Tibial artery (tissue), 4 donors: ENCODE measurements at regions not wholly inside any gene's neighbourhood (a gene's known extent, or its start where the extent isn't known, plus 50 kb on each side); places are given as distances from the start of the nearest gene placed in this dataset.

Experiments
- DNase-seq, 2 donors: peaks; one replicate each; pipeline ENCODE4 v3.0.0-alpha.2; 2019
- H3K27ac ChIP-seq, 2 donors: fragments of 200-600 bp; sonication (generic) in 1 of 2; 1 replicate in 1 of 2; 2 replicates in 1 of 2; pipeline ENCODE4 v1.5.1; 2018 to 2019; ENCODE audit warnings: mild to moderate bottlenecking in 1 of 2
- H3K27me3 ChIP-seq, 2 donors: fragments of 200-600 bp; sonication (generic) in 1 of 2; one replicate each; pipeline versions ENCODE4 v1.5.1 to v1.6.0; 2016 to 2019
- H3K36me3 ChIP-seq, 3 donors: fragments of 200-600 bp; sonication (generic) in 2 of 3; one replicate each; pipeline ENCODE4 v1.5.1; 2016 to 2019; ENCODE audit warnings: mild to moderate bottlenecking in 2 of 3
- H3K4me1 ChIP-seq, 4 donors: fragments of 200-600 bp; sonication (generic) in 2 of 4; 1 replicate in 3 of 4; 2 replicates in 1 of 4; pipeline ENCODE4 v1.5.1; 2016 to 2019
- H3K4me3 ChIP-seq, 2 donors: fragments of 200-600 bp; sonication (generic) in 1 of 2; 1 replicate in 1 of 2; 2 replicates in 1 of 2; pipeline ENCODE4 v1.5.1; 2018 to 2019; ENCODE audit warnings: mild to moderate bottlenecking in 2 of 2
- H3K9me3 ChIP-seq, 3 donors: fragments of 200-600 bp; sonication (generic) in 1 of 3; one replicate each; pipeline ENCODE4 v1.5.1; 2016 to 2019
- intact Hi-C: fragments of 100-400 bp; cut with DNase I; formaldehyde crosslinking; loops from one replicate; pipeline ENCODE4 v1.15.0; 2023; ENCODE audit warnings: low total_unique reads
- TF ChIP-seq, protein P1 (sequence below), 2 experiments: fragments of 200-600 bp in 1 of 2; fragments of 450-650 bp in 1 of 2; IDR thresholded peaks; one replicate each; pipeline ENCODE4 v1.5.1; 2017 to 2019; ENCODE audit warnings: antibody characterized with exemption in 2 of 2, mild to moderate bottlenecking in 1 of 2, moderate library complexity in 1 of 2

DNA sequence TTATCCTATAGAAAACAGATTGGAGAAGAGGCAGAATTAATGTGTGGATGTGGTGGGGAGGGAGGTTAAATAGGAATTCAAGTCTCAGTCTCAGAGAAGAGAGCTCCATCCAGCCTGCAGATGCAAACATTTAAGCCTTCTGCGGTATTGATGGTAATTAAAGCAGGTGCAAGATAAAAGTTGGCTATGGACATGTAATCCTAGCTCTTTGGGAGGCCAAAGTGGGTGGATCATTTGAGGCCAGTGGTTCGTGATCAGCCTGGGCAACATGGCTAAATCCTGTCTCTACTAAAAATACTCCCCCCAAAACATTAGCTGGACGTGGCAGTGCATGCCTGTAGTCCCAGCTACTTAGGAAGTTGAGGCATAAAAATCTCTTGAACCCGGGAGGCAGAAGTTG, 332.7 kb downstream of the PABPC4L start:
- Histone ChIP-seq H3K4me1 (no peaks in the 10 kb centered on the region), H3K27me3 (no peaks in the 10 kb centered on the region), H3K9me3 (no peaks in the 10 kb centered on the region), H3K27ac (no peak overlapping the region), H3K4me3 (no peak overlapping the region), H3K36me3 (no peaks in the 10 kb centered on the region)
- intact Hi-C loops: no loop called here
- TF ChIP-seq, protein P1, sequence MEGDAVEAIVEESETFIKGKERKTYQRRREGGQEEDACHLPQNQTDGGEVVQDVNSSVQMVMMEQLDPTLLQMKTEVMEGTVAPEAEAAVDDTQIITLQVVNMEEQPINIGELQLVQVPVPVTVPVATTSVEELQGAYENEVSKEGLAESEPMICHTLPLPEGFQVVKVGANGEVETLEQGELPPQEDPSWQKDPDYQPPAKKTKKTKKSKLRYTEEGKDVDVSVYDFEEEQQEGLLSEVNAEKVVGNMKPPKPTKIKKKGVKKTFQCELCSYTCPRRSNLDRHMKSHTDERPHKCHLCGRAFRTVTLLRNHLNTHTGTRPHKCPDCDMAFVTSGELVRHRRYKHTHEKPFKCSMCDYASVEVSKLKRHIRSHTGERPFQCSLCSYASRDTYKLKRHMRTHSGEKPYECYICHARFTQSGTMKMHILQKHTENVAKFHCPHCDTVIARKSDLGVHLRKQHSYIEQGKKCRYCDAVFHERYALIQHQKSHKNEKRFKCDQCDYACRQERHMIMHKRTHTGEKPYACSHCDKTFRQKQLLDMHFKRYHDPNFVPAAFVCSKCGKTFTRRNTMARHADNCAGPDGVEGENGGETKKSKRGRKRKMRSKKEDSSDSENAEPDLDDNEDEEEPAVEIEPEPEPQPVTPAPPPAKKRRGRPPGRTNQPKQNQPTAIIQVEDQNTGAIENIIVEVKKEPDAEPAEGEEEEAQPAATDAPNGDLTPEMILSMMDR (IDR thresholded peaks at IDR 0.05): no peak
- DNase-seq: no peak

GRCh38 chr4:133866328-133866699, 335.3 kb downstream of the PABPC4L start:
- Histone ChIP-seq H3K4me1 (no peaks in the 10 kb centered on the region), H3K36me3 (no peaks in the 10 kb centered on the region), H3K27me3 (no peaks in the 10 kb centered on the region), H3K4me3 (no peak overlapping the region), H3K27ac (no peak overlapping the region), H3K9me3 (no peaks in the 10 kb centered on the region)
- TF ChIP-seq, protein P1 (IDR thresholded peaks at IDR 0.05): no peak
- intact Hi-C loops: no loop called here
- no peak for DNase-seq

- H3K4me3 ChIP-seq: no peak overlapping the region
- H3K27ac ChIP-seq: no peak overlapping the region
- no peaks in the 10 kb centered on the region for H3K36me3 ChIP-seq
- no peaks in the 10 kb centered on the region for H3K9me3 ChIP-seq
- TF ChIP-seq, protein P1 (IDR thresholded peaks at IDR 0.05): no peak
- intact Hi-C loops: no loop called here
- H3K4me1 ChIP-seq: no peaks in the 10 kb centered on the region
- no peaks in the 10 kb centered on the region for H3K27me3 ChIP-seq
- no peak for DNase-seq
Observed at GRCh38 chr4:133865612-133866327, 335.8 kb downstream of the PABPC4L start.

GRCh38 chr4:133863153-133863552, 338.4 kb downstream of the PABPC4L start:
- Histone ChIP-seq H3K27ac (no peak overlapping the region), H3K36me3 (no peaks in the 10 kb centered on the region), H3K9me3 (no peaks in the 10 kb centered on the region), H3K4me1 (no peaks in the 10 kb centered on the region), H3K4me3 (no peak overlapping the region), H3K27me3 (no peaks in the 10 kb centered on the region)
- intact Hi-C loops: no loop called here
- DNase-seq: no peak
- TF ChIP-seq, protein P1 (IDR thresholded peaks at IDR 0.05): no peak

GRCh38 chr4:133856731-133857355, 344.7 kb downstream of the PABPC4L start:
- Histone ChIP-seq H3K36me3 (no peaks in the 10 kb centered on the region), H3K4me3 (no peak overlapping the region), H3K27ac (no peak overlapping the region), H3K9me3 (no peaks in the 10 kb centered on the region), H3K4me1 (no peaks in the 10 kb centered on the region), H3K27me3 (no peaks in the 10 kb centered on the region)
- TF ChIP-seq, protein P1 (IDR thresholded peaks at IDR 0.05): no peak
- intact Hi-C loops: no loop called here
- no peak for DNase-seq
